GM21381 (cell line): ENCODE measurements at regions not wholly inside any gene's neighbourhood (a gene's known extent, or its start where the extent isn't known, plus 50 kb on each side); places are given as distances from the start of the nearest gene placed in this dataset.
"Not testable (repeated sequence)": the region's sequence is repeated elsewhere in the genome, so short reads cannot be mapped to it uniquely, and the experiment has no call there.

Experiments
- ATAC-seq: cut with Tn5 transposase; IDR thresholded peaks from one replicate; pipeline ENCODE4 v1.9.1; 2021; ENCODE audit warnings: mild to moderate bottlenecking, moderate library complexity; ENCODE audit not compliant: unreplicated experiment

- no peak for ATAC-seq
Measured at GRCh38 chr2:16396171-16396570, 269.5 kb downstream of the CYRIA start.

- ATAC-seq = no peak
Measured at GRCh38 chr2:16395601-16396000, 270.0 kb downstream of the CYRIA start.

GRCh38 chr2:16394986-16395550 is 270.6 kb downstream of the CYRIA start:
- ATAC-seq = no peak

GRCh38 chr2:16394072-16394985 is 271.3 kb downstream of the CYRIA start:
- ATAC-seq = no peak

- ATAC-seq = no peak
Measured at GRCh38 chr2:16393500-16394071, 272.0 kb downstream of the CYRIA start.

DNA sequence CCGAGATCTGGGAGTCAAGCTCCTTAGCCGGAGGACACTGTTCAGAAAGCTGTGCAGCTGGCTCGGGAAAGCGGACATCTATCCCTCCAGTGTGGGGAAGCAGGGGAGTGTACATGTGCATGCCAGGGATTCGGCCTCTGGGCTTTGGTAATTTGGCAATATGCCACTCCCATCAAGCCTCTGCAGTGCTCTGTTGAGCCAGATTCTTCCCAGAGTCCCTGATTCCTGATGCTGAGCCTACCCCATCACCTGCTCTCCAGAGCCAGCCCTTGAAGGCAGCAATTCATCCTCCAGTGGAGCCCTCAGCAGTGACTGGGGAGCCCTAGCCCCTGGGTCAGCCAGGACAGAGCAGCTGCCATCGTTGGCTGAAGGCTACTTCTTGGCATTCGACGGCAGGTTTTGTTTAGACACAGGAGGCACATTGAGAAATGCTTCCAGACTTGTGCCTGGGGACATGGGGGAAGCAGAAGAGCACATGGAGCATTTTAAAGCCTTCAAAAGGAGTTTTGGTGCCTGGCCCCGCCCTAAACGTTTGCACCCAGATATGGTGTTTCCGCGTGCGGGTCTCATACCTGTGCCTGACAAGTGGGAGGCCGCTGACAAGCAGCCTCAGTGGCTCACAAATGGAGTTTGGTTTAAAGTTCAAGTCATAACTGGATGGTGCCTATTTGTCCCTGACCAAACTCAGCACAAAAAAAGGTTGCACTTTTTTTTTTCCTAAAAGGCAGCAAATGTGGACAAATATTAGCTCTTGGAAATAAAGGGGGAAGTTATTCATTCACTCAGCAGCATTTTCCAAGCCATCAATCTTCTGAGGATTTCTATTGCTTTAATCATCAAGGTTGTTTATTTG is 272.8 kb downstream of the CYRIA start:
- no peak for ATAC-seq

DNA sequence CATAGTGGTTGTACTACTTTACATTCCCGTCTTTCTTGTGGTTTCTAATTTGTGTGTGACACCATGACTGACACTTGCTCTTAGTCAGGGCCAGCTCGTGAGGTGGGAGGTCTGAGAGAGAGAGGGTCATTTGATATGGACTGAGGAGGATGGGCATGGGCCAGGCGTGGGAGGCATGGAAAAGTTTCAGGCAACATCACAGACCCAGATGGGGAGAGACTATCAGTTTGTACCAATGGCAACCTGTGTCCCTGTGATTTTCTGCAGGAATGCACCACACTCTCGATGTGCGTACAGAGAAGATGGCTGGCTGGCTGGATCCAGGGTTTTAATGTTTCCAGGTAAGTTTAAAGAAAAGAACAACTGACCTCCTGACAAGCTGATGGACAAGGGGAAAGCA is 273.6 kb downstream of the CYRIA start:
- ATAC-seq = no peak

GRCh38 chr2:16390561-16390960 is 275.1 kb downstream of the CYRIA start:
- ATAC-seq = no peak

DNA sequence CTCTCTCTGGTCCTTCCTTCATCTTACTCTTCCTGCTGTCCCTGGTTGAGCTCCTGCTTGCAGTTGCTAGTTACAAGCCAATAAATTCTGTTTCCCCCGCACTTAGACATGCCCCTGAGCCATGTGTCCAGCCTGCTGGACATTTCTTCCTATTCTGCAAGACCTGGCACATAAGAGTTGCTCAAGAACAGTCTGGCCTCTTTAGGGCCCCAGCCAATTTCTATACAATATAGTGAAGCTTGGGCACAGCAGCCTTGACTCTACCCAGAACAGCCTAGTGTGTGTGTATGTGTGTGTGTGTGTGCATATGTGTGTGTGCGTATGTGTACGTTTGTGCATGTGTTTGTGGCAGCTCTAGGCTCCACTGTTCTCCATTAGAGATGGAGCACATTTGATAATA is 276.0 kb downstream of the CYRIA start:
- ATAC-seq = no peak

DNA sequence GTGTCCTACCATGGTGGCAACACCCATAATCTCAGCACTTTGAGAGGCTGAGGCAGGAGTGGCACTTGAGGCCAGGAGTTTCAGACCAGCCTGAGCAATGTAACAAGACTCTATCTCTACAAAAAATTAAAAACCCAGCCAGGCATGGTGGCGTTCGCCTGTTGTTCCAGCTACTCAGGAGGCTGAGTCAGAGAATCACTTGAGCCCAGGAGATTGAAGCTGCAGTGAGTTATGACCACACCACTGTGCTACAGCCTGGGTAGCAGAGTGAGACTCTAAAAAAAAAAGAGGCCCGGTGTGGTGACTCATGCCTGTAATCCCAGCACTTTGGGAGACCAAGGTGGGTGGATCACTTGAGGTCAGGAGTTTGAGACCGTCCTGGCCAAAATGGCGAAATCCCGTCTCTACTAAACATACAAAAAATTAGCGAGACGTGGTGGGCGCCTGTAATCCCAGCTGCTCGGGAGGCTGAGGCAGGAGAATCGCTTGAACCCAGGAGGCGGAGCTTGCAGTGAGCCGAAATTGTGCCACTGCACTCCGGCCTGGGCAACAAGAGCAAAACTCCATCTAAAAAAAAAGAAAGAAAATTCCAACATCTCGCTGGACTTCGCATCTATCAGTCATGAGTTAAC is 277.3 kb downstream of the CYRIA start:
- not testable (repeated sequence) for ATAC-seq

- no peak for ATAC-seq
Measured at GRCh38 chr2:16387461-16387984, 278.1 kb downstream of the CYRIA start.

DNA sequence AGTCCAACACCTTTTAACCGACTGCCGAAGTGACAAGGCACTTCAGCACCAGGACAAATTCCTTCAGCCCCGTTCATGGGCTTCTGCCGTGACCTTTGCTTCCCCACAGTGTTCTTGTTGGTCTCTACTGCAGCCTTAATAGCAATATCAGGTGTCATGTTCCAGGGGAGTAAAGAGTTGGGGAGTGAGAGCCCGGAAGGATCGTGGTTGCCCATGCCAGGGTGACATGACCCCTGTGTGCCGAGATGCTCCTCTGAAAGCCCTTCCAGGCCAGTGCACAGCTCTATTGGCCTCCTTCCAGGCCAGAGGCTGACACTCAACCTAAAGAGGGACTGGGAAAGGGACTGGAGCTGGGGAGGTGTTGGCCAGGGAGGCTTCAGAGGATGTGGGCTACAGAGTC is 279.2 kb downstream of the CYRIA start:
- no peak for ATAC-seq

DNA sequence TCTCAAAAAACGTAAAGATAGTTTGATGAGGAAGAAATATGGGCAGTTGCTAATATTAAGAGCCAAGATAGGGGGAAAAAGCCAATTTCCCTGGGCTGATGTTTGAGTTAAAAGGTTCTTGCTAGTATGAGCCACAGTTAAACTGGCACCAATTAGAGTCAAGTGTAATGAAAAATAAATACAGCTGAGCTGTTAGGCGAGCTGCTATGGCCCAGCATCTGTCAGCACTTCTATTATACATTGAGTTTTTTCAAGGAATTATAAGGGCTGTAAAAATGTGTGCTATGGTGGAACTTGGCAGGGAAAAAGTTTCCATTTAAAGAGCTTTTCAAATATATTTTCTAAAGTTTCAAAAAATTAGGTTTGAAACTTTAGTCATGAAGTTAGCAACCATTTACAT is 279.6 kb downstream of the CYRIA start:
- no peak for ATAC-seq

DNA sequence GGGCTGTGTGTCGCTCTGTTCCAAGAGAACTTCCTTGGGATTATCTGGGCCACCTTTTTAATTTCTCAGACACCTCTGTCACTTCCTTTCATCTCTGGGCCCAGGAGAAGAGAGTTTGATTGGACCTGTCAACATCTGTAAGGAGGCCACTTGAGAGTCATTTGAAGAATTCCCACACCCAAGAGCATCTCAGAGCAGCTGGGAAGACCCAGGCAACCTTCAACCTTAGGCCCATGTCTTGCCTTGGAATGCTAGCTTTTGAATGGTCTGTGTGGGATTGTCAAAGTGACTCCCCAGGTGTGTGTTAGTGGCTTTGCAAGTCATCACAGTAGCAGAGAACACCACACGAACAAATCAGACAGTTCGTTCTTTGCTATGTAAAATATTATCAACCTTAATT is 280.3 kb downstream of the CYRIA start:
- no peak for ATAC-seq

- no peak for ATAC-seq
Measured at GRCh38 chr2:16383411-16383810, 282.2 kb downstream of the CYRIA start.

GRCh38 chr2:16382451-16382850 is 283.2 kb downstream of the CYRIA start:
- ATAC-seq = no peak

DNA sequence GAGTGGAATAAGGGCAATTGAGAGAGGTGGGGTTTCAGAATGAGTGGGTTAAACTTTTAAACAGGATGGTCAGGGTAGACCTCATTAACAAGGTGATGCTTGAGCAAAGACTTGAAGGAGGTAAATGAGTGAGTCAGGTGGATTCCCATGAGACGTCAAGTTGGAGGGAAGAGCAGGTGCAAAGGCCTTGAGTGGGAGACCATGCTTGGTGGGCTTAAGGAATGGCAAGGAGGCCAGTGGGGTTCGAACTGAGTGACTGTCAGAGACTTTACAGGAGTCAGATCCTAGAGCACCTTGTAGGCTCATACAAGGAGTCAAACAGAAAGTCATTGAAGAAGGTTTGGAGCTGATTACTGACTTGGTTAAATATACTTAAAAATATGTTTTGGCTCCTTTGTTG is 284.1 kb downstream of the CYRIA start:
- ATAC-seq = no peak

DNA sequence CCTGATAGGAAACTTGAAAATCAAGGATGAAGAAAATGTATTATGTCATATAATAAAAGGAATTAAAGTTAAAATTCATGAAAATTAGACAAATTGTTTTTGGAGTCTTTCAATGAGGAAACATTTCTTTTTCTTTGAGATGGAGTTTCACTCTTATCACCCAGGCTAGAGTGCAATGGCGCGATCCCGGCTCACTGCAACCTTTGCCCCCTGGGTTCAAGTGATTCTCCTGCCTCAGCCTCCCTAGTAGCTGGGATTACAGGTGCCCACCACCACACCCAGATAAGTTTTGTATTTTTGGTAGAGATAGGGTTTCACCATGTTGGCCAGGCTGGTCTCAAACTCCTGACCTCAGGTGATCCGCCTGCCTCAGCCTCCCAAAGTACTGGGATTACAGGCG is 285.7 kb downstream of the CYRIA start:
- ATAC-seq = not testable (repeated sequence)

DNA sequence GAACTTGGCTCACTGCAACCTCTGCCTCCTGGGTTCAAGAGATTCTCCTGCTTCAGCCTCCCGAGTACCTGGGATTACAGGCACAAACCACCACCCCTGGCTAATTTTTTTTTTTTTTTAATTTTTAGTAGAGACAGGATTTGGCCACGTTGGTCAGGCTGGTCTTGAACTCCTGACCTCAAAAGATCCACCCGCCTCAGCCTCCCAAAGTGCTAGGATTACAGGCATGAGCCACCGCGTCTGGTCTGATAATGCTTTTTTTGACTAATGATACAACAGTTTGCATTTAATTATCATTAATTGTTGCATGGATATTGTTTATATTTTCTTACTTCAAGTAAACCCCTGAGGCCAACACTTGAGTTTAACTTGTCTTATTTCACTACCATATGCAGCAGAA is 286.6 kb downstream of the CYRIA start:
- ATAC-seq = not testable (repeated sequence)

- ATAC-seq = no peak
Measured at GRCh38 chr2:16378031-16378430, 287.6 kb downstream of the CYRIA start.

GRCh38 chr2:16375981-16376380 is 289.7 kb downstream of the CYRIA start:
- ATAC-seq = no peak
